ENCODE measurements at regions not wholly inside any gene's neighbourhood (a gene's known extent, or its start where the extent isn't known, plus 50 kb on each side); places are given as distances from the start of the nearest gene placed in this dataset.
"Not testable (repeated sequence)": the region's sequence is repeated elsewhere in the genome, so short reads cannot be mapped to it uniquely, and the experiment has no call there.

- H3K4me1 Mint-ChIP-seq (ENCODE audit: low read depth, unreplicated experiment) = peaks cover 8% of the 10 kb centered on the region
- H3K27ac Mint-ChIP-seq (ENCODE audit: unreplicated experiment) = no peak overlapping the region
- no peak for FAIRE-seq
Observed at GRCh38 chr9:26220367-26220766, 542.1 kb upstream of the TUSC1 start.

GRCh38 chr9:26219961-26220360, 541.7 kb upstream of the TUSC1 start:
- no peak for FAIRE-seq
- no peaks in the 10 kb centered on the region for H3K27me3 ChIP-seq (ENCODE audit: insufficient read depth, low read length)

More at GRCh38 chr9:26220367-26220766, 542.1 kb upstream of the TUSC1 start:
- H3K4me3 ChIP-seq (ENCODE audit: insufficient read depth, low read depth, low read length) = no peak overlapping the region
- H3K4me1 ChIP-seq (ENCODE audit: insufficient read depth, low read length) = no peaks in the 10 kb centered on the region
- H3K9me3 ChIP-seq (ENCODE audit: insufficient read depth, low read depth, low read length) = no peaks in the 10 kb centered on the region
- H4K20me1 ChIP-seq (ENCODE audit: insufficient read depth, low read length) = no peaks in the 10 kb centered on the region
- no peak overlapping the region for H2AFZ ChIP-seq (ENCODE audit: low read depth, low read length)
- H3K36me3 ChIP-seq (ENCODE audit: insufficient read depth, low read length) = no peaks in the 10 kb centered on the region
- no peak for TF ChIP-seq EZH2 (IDR thresholded peaks at IDR 0.05; ENCODE audit: insufficient read depth, low read length)
- TF ChIP-seq, protein P1, sequence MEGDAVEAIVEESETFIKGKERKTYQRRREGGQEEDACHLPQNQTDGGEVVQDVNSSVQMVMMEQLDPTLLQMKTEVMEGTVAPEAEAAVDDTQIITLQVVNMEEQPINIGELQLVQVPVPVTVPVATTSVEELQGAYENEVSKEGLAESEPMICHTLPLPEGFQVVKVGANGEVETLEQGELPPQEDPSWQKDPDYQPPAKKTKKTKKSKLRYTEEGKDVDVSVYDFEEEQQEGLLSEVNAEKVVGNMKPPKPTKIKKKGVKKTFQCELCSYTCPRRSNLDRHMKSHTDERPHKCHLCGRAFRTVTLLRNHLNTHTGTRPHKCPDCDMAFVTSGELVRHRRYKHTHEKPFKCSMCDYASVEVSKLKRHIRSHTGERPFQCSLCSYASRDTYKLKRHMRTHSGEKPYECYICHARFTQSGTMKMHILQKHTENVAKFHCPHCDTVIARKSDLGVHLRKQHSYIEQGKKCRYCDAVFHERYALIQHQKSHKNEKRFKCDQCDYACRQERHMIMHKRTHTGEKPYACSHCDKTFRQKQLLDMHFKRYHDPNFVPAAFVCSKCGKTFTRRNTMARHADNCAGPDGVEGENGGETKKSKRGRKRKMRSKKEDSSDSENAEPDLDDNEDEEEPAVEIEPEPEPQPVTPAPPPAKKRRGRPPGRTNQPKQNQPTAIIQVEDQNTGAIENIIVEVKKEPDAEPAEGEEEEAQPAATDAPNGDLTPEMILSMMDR (IDR thresholded peaks at IDR 0.05; ENCODE audit: insufficient read depth, low read depth, low read length) = no peak
- H3K36me3 Mint-ChIP-seq (ENCODE audit: low read depth, unreplicated experiment) = no peaks in the 10 kb centered on the region
- H3K27ac ChIP-seq (ENCODE audit: low read depth, low read length) = no peak overlapping the region
- peaks cover 2% of the 10 kb centered on the region for H3K9me3 Mint-ChIP-seq (ENCODE audit: unreplicated experiment)
- no peak overlapping the region for H3K4me3 Mint-ChIP-seq (ENCODE audit: unreplicated experiment)
- H3K4me2 ChIP-seq (ENCODE audit: low read length) = no peak overlapping the region
- H3K27me3 Mint-ChIP-seq (ENCODE audit: low read depth, unreplicated experiment) = no peaks in the 10 kb centered on the region
- H3K27me3 ChIP-seq (ENCODE audit: insufficient read depth, low read length) = no peaks in the 10 kb centered on the region
- no peaks in the 10 kb centered on the region for H3K79me2 ChIP-seq (ENCODE audit: insufficient read depth, low read length)
- H3K9ac ChIP-seq (ENCODE audit: low read length) = no peak overlapping the region
- no peak for DNase-seq (ENCODE audit: low read depth)

DNA sequence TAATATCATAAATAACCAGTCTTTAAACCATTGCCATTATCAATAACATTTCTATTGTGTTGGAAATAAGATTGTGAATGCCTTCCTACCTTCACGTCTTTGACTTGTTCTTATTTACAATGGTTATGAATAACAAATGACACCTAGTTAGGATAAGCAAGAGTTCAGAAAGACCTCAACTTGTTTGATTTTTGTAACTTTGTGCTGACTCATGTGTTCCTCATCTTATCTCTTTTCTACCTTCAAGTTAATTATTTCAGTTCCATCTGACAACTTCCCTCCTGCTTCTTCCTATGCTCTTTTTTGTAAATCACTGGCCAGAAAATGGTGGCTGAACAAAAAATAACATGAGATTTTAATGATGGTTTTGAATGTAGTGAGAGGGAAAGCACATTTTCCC, 538.5 kb upstream of the TUSC1 start:
- Mint-ChIP-seq H3K36me3 (ENCODE audit: low read depth, unreplicated experiment) (no peaks in the 10 kb centered on the region), H3K27ac (ENCODE audit: unreplicated experiment) (no peak overlapping the region), H3K4me3 (ENCODE audit: unreplicated experiment) (no peak overlapping the region), H3K4me1 (ENCODE audit: low read depth, unreplicated experiment) (peaks cover 8% of the 10 kb centered on the region), H3K27me3 (ENCODE audit: low read depth, unreplicated experiment) (no peaks in the 10 kb centered on the region), H3K9me3 (ENCODE audit: unreplicated experiment) (peaks cover 2% of the 10 kb centered on the region)
- no peaks in the 10 kb centered on the region for H3K27me3 ChIP-seq (ENCODE audit: insufficient read depth, low read length)
- H3K4me3 ChIP-seq (ENCODE audit: insufficient read depth, low read depth, low read length) = no peak overlapping the region
- DNase-seq (ENCODE audit: low read depth) = no peak
- no peaks in the 10 kb centered on the region for H3K36me3 ChIP-seq (ENCODE audit: insufficient read depth, low read length)
- no peaks in the 10 kb centered on the region for H3K79me2 ChIP-seq (ENCODE audit: insufficient read depth, low read length)
- no peaks in the 10 kb centered on the region for H3K9me3 ChIP-seq (ENCODE audit: insufficient read depth, low read depth, low read length)
- H2AFZ ChIP-seq (ENCODE audit: low read depth, low read length) = no peak overlapping the region
- TF ChIP-seq, protein P1 (IDR thresholded peaks at IDR 0.05; ENCODE audit: insufficient read depth, low read depth, low read length) = no peak
- TF ChIP-seq EZH2 (IDR thresholded peaks at IDR 0.05; ENCODE audit: insufficient read depth, low read length) = no peak
- FAIRE-seq = no peak
- no peak overlapping the region for H3K27ac ChIP-seq (ENCODE audit: low read depth, low read length)
- H4K20me1 ChIP-seq (ENCODE audit: insufficient read depth, low read length) = no peaks in the 10 kb centered on the region
- H3K4me1 ChIP-seq (ENCODE audit: insufficient read depth, low read length) = no peaks in the 10 kb centered on the region
- H3K9ac ChIP-seq (ENCODE audit: low read length) = no peak overlapping the region
- H3K4me2 ChIP-seq (ENCODE audit: low read length) = no peak overlapping the region

More at GRCh38 chr9:26219961-26220360, 541.7 kb upstream of the TUSC1 start:
- Histone ChIP-seq H4K20me1 (ENCODE audit: insufficient read depth, low read length) (no peaks in the 10 kb centered on the region), H2AFZ (ENCODE audit: low read depth, low read length) (no peak overlapping the region), H3K4me3 (ENCODE audit: insufficient read depth, low read depth, low read length) (no peak overlapping the region), H3K27ac (ENCODE audit: low read depth, low read length) (no peak overlapping the region), H3K9me3 (ENCODE audit: insufficient read depth, low read depth, low read length) (no peaks in the 10 kb centered on the region), H3K9ac (ENCODE audit: low read length) (no peak overlapping the region), H3K4me1 (ENCODE audit: insufficient read depth, low read length) (no peaks in the 10 kb centered on the region), H3K79me2 (ENCODE audit: insufficient read depth, low read length) (no peaks in the 10 kb centered on the region), H3K4me2 (ENCODE audit: low read length) (no peak overlapping the region), H3K36me3 (ENCODE audit: insufficient read depth, low read length) (no peaks in the 10 kb centered on the region)
- H3K4me3 Mint-ChIP-seq (ENCODE audit: unreplicated experiment) = no peak overlapping the region
- no peaks in the 10 kb centered on the region for H3K27me3 Mint-ChIP-seq (ENCODE audit: low read depth, unreplicated experiment)
- H3K27ac Mint-ChIP-seq (ENCODE audit: unreplicated experiment) = peak overlapping the region; percentile 19
- H3K36me3 Mint-ChIP-seq (ENCODE audit: low read depth, unreplicated experiment) = no peaks in the 10 kb centered on the region
- no peak for DNase-seq (ENCODE audit: low read depth)
- peaks cover 2% of the 10 kb centered on the region for H3K9me3 Mint-ChIP-seq (ENCODE audit: unreplicated experiment)
- H3K4me1 Mint-ChIP-seq (ENCODE audit: low read depth, unreplicated experiment) = peaks cover 8% of the 10 kb centered on the region
- TF ChIP-seq, protein P1 (IDR thresholded peaks at IDR 0.05; ENCODE audit: insufficient read depth, low read depth, low read length) = no peak
- no peak for TF ChIP-seq EZH2 (IDR thresholded peaks at IDR 0.05; ENCODE audit: insufficient read depth, low read length)

GRCh38 chr9:26214713-26215444, 536.6 kb upstream of the TUSC1 start:
- H3K36me3 ChIP-seq (ENCODE audit: insufficient read depth, low read length); H3K79me2 ChIP-seq (ENCODE audit: insufficient read depth, low read length); H3K4me3 ChIP-seq (ENCODE audit: insufficient read depth, low read depth, low read length); H3K9me3 Mint-ChIP-seq (ENCODE audit: unreplicated experiment); H3K27me3 ChIP-seq (ENCODE audit: insufficient read depth, low read length); H3K9me3 ChIP-seq (ENCODE audit: insufficient read depth, low read depth, low read length); FAIRE-seq; H3K4me3 Mint-ChIP-seq (ENCODE audit: unreplicated experiment); H3K27me3 Mint-ChIP-seq (ENCODE audit: low read depth, unreplicated experiment); H3K4me1 ChIP-seq (ENCODE audit: insufficient read depth, low read length); H3K27ac Mint-ChIP-seq (ENCODE audit: unreplicated experiment); H3K27ac ChIP-seq (ENCODE audit: low read depth, low read length); H3K36me3 Mint-ChIP-seq (ENCODE audit: low read depth, unreplicated experiment); H4K20me1 ChIP-seq (ENCODE audit: insufficient read depth, low read length); H2AFZ ChIP-seq (ENCODE audit: low read depth, low read length); DNase-seq (ENCODE audit: low read depth); H3K9ac ChIP-seq (ENCODE audit: low read length); H3K4me2 ChIP-seq (ENCODE audit: low read length): not testable (repeated sequence)
- peaks cover 11% of the 10 kb centered on the region for H3K4me1 Mint-ChIP-seq (ENCODE audit: low read depth, unreplicated experiment)
